Endodermal cell (in vitro differentiated cells): ENCODE measurements at regions not wholly inside any gene's neighbourhood (a gene's known extent, or its start where the extent isn't known, plus 50 kb on each side); places are given as distances from the start of the nearest gene placed in this dataset.

Experiments
- DNase-seq: peaks from one replicate; pipeline ENCODE4 v3.0.0-alpha.2; 2017
- H3K27ac ChIP-seq: 2 replicates; pipeline ENCODE4 v1.5.1; 2013; ENCODE audit warnings: mild to moderate bottlenecking, low read depth, low read length, moderate library complexity
- H3K27me3 ChIP-seq: 2 replicates; pipeline ENCODE4 v1.6.1; 2013; ENCODE audit warnings: mild to moderate bottlenecking, low read length, moderate library complexity; ENCODE audit not compliant: insufficient read depth, control insufficient read depth, poor library complexity, severe bottlenecking
- H3K36me3 ChIP-seq: 2 replicates; pipeline ENCODE4 v1.7.0; 2013; ENCODE audit warnings: mild to moderate bottlenecking, low read length, moderate library complexity; ENCODE audit not compliant: control insufficient read depth, insufficient read depth
- H3K4me1 ChIP-seq: one replicate; pipeline ENCODE4 v1.7.0; 2013; ENCODE audit warnings: low read length; ENCODE audit not compliant: control insufficient read depth, insufficient read depth
- H3K4me3 ChIP-seq: 2 replicates; pipeline ENCODE4 v1.5.1; 2013; ENCODE audit warnings: mild to moderate bottlenecking, low read length, moderate library complexity
- H3K9ac ChIP-seq: 2 replicates; pipeline ENCODE4 v1.6.1; 2013; ENCODE audit warnings: mild to moderate bottlenecking, low read length, moderate library complexity; ENCODE audit not compliant: poor library complexity, severe bottlenecking; ENCODE audit errors: extremely low read depth
- H3K9me3 ChIP-seq: 2 replicates; pipeline ENCODE4 v1.6.1; 2013; ENCODE audit warnings: mild to moderate bottlenecking, low read length, moderate library complexity; ENCODE audit not compliant: control insufficient read depth
- H3K27ac Mint-ChIP-seq: 2 replicates; pipeline ENCODE4 v1.8.0; 2020; ENCODE audit warnings: mixed read lengths
- H3K27me3 Mint-ChIP-seq: 2 replicates; pipeline ENCODE4 v1.8.0; 2021; ENCODE audit warnings: mild to moderate bottlenecking, mixed read lengths; ENCODE audit not compliant: insufficient read depth
- H3K36me3 Mint-ChIP-seq: 2 replicates; pipeline ENCODE4 v1.8.0; 2020; ENCODE audit warnings: low read depth, mixed read lengths
- H3K4me1 Mint-ChIP-seq: 2 replicates; pipeline ENCODE4 v1.8.0; 2020; ENCODE audit warnings: mixed read lengths
- H3K4me3 Mint-ChIP-seq: 2 replicates; pipeline ENCODE4 v1.8.0; 2020; ENCODE audit warnings: mild to moderate bottlenecking, moderate library complexity, mixed read lengths
- H3K9me3 Mint-ChIP-seq: 2 replicates; pipeline ENCODE4 v1.8.0; 2020; ENCODE audit warnings: mild to moderate bottlenecking, mixed read lengths
- WGBS, 2 experiments: methylation state at CpG; one replicate each; pipeline versions ENCODE4 v1.1.5 to v1.1.7; 2013; ENCODE audit warnings: missing lambda C conversion rate in 2 of 2, mixed read lengths in 1 of 2; ENCODE audit not compliant: insufficient coverage in 1 of 2, insufficient read length in 1 of 2; 5-methylcytosine and 5-hydroxymethylcytosine counted together
- TF ChIP-seq, protein P1 (sequence below): fragments of 200-600 bp; sonication (generic); conservative IDR thresholded peaks from 2 replicates; pipeline ENCODE4 v1.5.0; 2021; ENCODE audit warnings: antibody characterized with exemption, mild to moderate bottlenecking

DNA sequence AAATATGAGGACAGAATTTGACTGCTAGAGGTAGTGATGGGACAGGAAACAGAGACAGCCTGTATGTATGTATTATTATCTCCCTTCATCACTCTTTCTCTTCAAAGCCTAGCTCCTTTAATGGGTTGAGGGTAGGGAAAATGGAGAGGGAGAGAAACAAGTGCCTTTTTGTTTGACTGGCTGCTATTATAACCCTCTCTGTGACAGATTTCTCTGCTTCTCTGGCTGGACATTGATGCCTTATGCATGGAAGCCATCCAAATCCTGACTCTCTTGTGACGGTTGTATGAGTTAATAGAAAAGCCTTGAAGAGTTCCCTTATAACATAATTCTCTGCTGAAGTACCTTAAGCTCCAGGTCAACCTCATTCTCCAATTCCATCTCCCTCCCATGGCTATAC, 118.5 kb upstream of the COL5A2 start:
- no peaks in the 10 kb centered on the region for H3K36me3 ChIP-seq
- H3K9ac ChIP-seq: no peak overlapping the region
- H3K27me3 ChIP-seq: no peaks in the 10 kb centered on the region
- no peak for DNase-seq
- Mint-ChIP-seq H3K27me3 (no peaks in the 10 kb centered on the region), H3K9me3 (peaks cover 2% of the 10 kb centered on the region), H3K27ac (no peak overlapping the region), H3K4me3 (no peak overlapping the region), H3K36me3 (no peaks in the 10 kb centered on the region), H3K4me1 (no peaks in the 10 kb centered on the region)
- H3K4me1 ChIP-seq: no peaks in the 10 kb centered on the region
- TF ChIP-seq, protein P1, sequence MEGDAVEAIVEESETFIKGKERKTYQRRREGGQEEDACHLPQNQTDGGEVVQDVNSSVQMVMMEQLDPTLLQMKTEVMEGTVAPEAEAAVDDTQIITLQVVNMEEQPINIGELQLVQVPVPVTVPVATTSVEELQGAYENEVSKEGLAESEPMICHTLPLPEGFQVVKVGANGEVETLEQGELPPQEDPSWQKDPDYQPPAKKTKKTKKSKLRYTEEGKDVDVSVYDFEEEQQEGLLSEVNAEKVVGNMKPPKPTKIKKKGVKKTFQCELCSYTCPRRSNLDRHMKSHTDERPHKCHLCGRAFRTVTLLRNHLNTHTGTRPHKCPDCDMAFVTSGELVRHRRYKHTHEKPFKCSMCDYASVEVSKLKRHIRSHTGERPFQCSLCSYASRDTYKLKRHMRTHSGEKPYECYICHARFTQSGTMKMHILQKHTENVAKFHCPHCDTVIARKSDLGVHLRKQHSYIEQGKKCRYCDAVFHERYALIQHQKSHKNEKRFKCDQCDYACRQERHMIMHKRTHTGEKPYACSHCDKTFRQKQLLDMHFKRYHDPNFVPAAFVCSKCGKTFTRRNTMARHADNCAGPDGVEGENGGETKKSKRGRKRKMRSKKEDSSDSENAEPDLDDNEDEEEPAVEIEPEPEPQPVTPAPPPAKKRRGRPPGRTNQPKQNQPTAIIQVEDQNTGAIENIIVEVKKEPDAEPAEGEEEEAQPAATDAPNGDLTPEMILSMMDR: no peak
- no peak overlapping the region for H3K4me3 ChIP-seq
- peaks cover 8% of the 10 kb centered on the region for H3K9me3 ChIP-seq
- H3K27ac ChIP-seq: no peak overlapping the region
- WGBS, 2 experiments: 100% methylated on average over 1 of the region's 1 CpG; no CpG with 5 or more reads in 1 of the 2 experiments

DNA sequence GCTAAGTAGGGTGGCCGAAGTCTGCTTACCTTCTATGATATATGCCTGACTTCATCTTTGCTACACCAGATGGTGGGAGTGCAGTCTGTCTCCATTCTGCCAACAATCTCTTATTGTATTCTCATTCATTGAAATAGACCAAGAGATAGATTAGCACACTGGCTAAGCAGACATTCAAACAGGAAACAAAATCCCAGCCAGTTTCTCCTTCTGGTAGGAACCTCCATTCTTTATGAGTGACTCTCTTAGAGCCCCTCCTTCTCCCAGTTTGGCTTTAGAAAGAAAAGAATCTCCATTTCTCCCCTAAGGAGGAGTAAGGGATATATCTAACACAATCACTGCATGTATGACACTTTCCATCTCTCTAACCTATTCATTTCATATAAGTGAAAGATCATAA, 118.9 kb upstream of the COL5A2 start:
- WGBS, 2 experiments: 80 to 92% methylated on average over 1 of the region's 1 CpG
- DNase-seq: no peak
- H3K4me3 ChIP-seq: no peak overlapping the region
- H3K4me1 ChIP-seq: no peaks in the 10 kb centered on the region
- H3K27ac Mint-ChIP-seq: no peak overlapping the region
- H3K4me1 Mint-ChIP-seq: no peaks in the 10 kb centered on the region
- H3K9me3 ChIP-seq: peaks cover 12% of the 10 kb centered on the region
- no peaks in the 10 kb centered on the region for H3K27me3 ChIP-seq
- no peak overlapping the region for H3K27ac ChIP-seq
- no peak overlapping the region for H3K4me3 Mint-ChIP-seq
- no peak overlapping the region for H3K9ac ChIP-seq
- no peaks in the 10 kb centered on the region for H3K36me3 Mint-ChIP-seq
- TF ChIP-seq, protein P1: no peak
- H3K36me3 ChIP-seq: peaks cover under 1% of the 10 kb centered on the region
- no peaks in the 10 kb centered on the region for H3K27me3 Mint-ChIP-seq
- peaks cover 2% of the 10 kb centered on the region for H3K9me3 Mint-ChIP-seq

DNA sequence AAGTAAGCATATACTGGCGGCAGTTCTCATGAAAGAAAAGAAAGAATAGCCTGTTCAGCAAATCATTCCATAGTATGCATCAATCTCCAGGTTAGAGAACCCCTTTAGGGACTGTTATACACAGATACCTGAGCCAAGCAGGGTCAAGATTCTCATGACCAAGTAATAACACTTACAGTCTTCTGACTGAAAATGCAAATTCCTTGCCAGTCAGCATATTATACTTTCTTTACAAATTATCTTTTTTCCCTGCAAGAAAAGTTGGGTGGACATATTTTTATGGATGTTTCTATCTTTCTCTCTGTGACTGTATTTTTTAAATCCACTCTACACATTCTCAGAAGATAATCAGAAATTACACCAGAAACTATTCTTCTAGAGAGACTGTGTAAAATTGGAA, 120.4 kb upstream of the COL5A2 start:
- TF ChIP-seq, protein P1: no peak
- Histone ChIP-seq H3K27ac (no peak overlapping the region), H3K9ac (no peak overlapping the region), H3K27me3 (no peaks in the 10 kb centered on the region), H3K4me1 (no peaks in the 10 kb centered on the region), H3K4me3 (no peak overlapping the region), H3K9me3 (peaks cover 27% of the 10 kb centered on the region), H3K36me3 (peaks cover 4% of the 10 kb centered on the region)
- Mint-ChIP-seq H3K27me3 (no peaks in the 10 kb centered on the region), H3K36me3 (no peaks in the 10 kb centered on the region), H3K4me1 (no peaks in the 10 kb centered on the region), H3K27ac (no peak overlapping the region), H3K9me3 (peaks cover 3% of the 10 kb centered on the region), H3K4me3 (no peak overlapping the region)
- WGBS, 2 experiments: 96 to 100% methylated on average over 1 of the region's 1 CpG
- no peak for DNase-seq
